GM12891 (cell line): ENCODE measurements at regions not wholly inside any gene's neighbourhood (a gene's known extent, or its start where the extent isn't known, plus 50 kb on each side); places are given as distances from the start of the nearest gene placed in this dataset.
"Not testable (repeated sequence)": the region's sequence is repeated elsewhere in the genome, so short reads cannot be mapped to it uniquely, and the experiment has no call there.

Experiments used
- DNase-seq: peaks from one replicate; pipeline ENCODE4 v3.0.0; 2011; ENCODE audit warnings: low spot score; ENCODE audit not compliant: insufficient read length
- FAIRE-seq: peaks from 2 replicates; lab custom pipeline; 2011; peaks lifted over from hg19 to GRCh38; lab: Jason Lieb, UNC
- PAX5 ChIP-seq: IDR thresholded peaks from 2 replicates; pipeline ENCODE4 v1.6.1; 2011; ENCODE audit warnings: low read length, moderate library complexity, mild to moderate bottlenecking; ENCODE audit not compliant: insufficient read depth, severe bottlenecking
- POLR2A ChIP-seq: IDR thresholded peaks from 2 replicates; pipeline ENCODE4 v1.6.1; 2011; ENCODE audit warnings: low read depth, low read length, control low read depth
- POLR2AphosphoS5 ChIP-seq: IDR thresholded peaks from 2 replicates; pipeline ENCODE4 v1.6.1; 2011; ENCODE audit warnings: low read depth, low read length, control low read depth
- POU2F2 ChIP-seq: IDR thresholded peaks from 2 replicates; pipeline ENCODE4 v1.6.1; 2011; ENCODE audit warnings: low read depth, mild to moderate bottlenecking, control low read depth, low read length, moderate library complexity
- SPI1 ChIP-seq: IDR thresholded peaks from 2 replicates; pipeline ENCODE4 v1.6.1; 2011; ENCODE audit warnings: low read depth, low read length, control low read depth
- TAF1 ChIP-seq: IDR thresholded peaks from 2 replicates; pipeline ENCODE4 v1.6.1; 2011; ENCODE audit warnings: low read depth, low read length, control low read depth

DNA sequence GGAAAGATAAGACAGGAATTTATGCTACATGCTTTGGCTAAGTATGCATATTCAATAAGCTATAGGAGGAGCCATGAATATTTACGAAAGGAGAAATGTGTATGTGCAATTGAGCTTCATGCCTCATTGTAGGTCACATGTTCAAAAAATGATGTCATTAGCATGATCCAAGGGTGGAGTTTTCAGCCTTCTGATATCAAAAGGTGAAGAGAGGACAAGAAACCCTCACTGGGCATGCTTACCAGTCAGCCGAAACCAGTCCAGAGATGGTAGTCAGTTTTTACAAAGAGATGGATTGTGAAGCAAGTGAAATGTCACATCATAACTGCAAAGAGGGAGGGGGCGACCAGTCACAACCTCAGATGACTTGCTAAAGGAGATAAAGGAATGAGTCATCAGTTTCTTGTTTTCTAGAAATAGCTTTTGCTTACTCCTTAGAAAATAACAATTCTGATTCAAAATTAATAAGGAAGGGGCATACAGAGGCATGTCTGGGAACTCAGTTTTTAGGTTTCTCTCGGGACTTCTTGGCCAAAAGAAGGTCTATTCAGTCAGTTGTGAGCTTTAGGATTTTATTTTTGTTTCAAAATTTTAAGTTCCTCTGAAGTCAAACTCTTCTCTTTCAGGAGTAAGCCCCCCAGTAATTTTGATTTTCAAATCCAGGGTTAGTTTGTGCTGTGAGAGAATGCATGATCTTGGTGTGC lies 1067.8 kb upstream of the EDIL3 start:
- DNase-seq (no peak), FAIRE-seq (no peak)
- TF ChIP-seq POLR2AphosphoS5 (no peak), SPI1 (no peak), TAF1 (no peak), PAX5 (no peak), POU2F2 (no peak), POLR2A (no peak)

DNA sequence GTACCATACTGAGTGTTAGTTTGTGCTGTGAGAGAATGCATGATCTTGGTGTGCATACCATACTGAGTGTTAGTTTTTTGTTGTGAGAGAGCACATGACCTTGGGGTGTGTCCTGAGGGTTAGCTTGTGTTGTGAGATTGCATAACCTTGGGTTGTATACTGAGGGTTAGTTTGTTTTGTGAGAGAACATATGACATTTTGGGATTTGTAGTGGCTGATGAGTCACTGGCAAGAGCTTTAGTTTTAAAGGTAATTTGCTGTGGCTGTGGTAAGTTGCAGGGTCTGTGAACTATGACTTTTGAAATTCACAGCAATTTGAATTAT lies 1068.3 kb upstream of the EDIL3 start:
- TF ChIP-seq PAX5 (no peak), SPI1 (no peak), POLR2A (no peak), POLR2AphosphoS5 (no peak), POU2F2 (no peak), TAF1 (no peak)
- no peak for DNase-seq
- no peak for FAIRE-seq

DNA sequence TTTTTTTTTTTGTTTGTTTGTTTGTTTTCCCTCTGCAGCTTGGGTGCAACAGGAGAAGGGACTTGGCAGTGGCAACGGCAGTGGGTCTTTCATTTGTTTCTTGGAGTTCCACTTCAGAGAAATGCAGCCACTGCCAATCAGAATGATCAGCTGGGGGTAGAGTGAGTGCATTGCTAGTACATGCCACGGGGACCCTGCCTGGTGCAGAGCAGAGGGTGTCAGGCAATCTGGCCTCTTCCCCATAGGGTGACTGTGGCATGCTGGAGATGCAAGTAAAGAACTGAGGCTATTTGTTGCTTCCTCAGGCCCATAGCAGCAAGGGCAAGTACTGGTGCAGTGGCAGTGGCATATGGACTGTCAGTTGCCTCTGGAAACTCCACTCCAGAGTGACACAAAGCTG lies 1073.6 kb upstream of the EDIL3 start:
- TF ChIP-seq POLR2AphosphoS5 (no peak), POU2F2 (no peak)
- FAIRE-seq (no peak), DNase-seq (no peak)

DNA sequence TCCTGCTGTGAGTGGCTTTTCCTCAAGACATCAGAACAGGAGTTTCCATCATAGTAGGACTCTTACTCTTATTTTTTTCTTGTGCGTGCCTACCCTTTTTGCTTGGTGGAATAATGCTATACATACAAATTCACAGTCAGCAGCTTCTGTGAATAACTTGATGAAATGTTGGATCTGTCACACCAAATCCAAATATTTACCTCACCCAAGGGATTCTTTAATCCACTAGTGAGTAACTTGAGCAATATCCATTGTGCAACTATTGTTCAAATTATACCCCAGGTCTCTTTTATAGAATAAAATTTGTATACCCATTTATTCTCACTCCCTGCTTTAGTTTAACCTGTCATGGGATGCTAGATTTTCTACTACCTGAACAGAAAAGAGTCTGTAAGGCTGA lies 1078.3 kb upstream of the EDIL3 start:
- no peak for DNase-seq
- TF ChIP-seq POLR2A, result no peak
- no peak for TF ChIP-seq PAX5
- TF ChIP-seq TAF1, result no peak
- TF ChIP-seq POLR2AphosphoS5, result no peak
- TF ChIP-seq POU2F2, result no peak
- TF ChIP-seq SPI1, result no peak
- FAIRE-seq, result no peak

DNA sequence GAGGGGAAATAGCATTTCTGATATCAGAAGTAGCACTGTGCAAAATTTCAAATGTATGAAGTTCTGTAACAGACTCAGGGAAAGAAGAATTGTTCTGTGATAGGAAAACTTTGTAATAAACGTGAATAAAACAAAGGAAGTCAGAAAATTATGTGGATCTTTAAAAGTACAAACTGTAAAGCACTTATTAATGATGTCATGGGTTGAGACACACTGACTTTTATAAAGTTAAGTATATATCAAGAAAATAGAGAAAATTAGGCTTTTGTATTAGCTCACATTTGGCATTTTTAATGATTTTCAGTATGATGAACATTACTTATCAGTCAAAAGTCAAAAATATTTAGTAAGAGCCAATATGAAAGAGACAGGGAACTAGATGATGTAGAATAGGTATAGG lies 1081.7 kb upstream of the EDIL3 start:
- DNase-seq, result no peak
- FAIRE-seq, result no peak
- TF ChIP-seq SPI1 (no peak), TAF1 (no peak), POU2F2 (no peak), POLR2AphosphoS5 (no peak), POLR2A (no peak), PAX5 (no peak)

DNA sequence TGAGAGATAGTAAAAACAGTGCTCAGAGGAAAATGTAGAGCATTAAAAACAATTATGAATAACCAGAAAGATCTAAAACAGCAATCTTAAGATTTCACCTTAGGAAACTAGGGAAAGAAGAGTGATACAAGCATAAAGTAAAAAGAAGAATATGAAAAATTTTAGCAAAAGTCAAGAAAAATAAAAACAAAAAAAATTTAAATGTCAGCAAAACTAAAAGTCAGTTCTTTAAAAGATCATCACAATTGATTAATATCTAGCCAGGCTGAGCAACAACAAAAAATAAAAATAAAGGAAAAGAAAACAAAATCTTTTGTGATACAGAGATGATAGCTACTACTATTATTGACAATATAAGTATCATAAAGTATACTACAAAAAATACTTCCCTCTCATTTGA lies 1088.1 kb upstream of the EDIL3 start:
- FAIRE-seq (no peak), DNase-seq (no peak)
- TF ChIP-seq PAX5 (no peak), POLR2AphosphoS5 (no peak), SPI1 (no peak), POLR2A (no peak), TAF1 (no peak), POU2F2 (no peak)

DNA sequence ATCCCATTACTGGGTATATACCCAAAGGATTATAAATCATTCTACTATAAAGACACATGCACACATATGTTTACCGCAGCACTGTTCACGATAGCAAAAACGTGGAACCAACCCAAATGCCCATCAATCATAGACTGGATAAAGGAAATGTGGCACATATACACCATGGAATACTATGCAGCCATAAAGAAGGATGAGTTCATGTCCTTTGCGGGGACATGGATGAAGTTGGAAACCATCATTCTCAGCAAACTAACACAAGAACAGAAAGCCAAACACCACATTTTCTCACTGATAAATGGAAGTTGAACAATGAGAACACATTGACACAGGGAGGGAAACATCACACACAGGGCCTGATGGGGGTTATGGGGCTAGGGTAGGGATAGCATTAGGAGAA lies 1090.5 kb upstream of the EDIL3 start:
- not testable (repeated sequence) for DNase-seq, FAIRE-seq

DNA sequence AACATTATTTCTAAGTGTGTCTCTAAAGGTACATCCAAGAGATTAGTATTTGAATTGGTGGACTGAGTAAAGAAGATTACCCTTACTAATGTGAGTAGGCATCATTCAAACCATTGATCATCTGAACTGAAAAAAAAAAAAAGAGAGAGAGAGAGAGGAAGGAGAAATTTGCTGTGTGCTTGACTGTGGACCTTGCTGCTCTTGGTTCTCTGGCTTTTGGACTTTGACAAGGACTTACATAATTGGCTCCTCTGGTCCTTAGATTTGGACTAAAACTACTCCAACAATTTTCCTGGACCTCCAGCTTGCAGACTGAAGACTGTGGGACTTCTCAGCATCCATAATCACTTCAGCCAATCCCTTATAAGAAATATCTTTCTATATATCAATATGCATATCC lies 1091.9 kb upstream of the EDIL3 start:
- TF ChIP-seq SPI1 (no peak), POU2F2 (no peak), PAX5 (no peak), TAF1 (no peak)
- FAIRE-seq, result no peak

DNA sequence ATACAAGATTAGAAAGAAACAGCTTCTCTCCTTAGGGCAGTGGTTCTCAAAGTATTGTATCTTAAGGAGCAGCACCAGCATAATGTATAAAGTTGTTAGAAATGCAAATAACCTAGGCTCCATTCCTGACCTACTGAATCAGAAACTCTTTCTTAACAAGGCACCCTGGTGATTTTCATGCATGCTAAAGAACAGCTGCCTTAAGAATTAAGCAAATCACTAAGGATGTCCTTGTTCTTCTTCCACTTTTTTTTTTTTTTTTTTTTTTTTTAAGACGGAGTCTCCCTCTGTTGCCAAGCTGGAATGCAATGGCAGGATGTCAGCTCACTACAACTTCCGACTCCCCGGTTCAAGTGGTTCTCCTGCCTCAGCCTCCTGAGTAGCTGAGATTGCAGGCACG lies 1095.2 kb upstream of the EDIL3 start:
- DNase-seq, result no peak
- no peak for TF ChIP-seq POLR2A
- no peak for TF ChIP-seq PAX5
- TF ChIP-seq SPI1, result no peak
- FAIRE-seq, result no peak

More for the DNA sequence above, 1091.9 kb upstream of the EDIL3 start:
- DNase-seq, result no peak

DNA sequence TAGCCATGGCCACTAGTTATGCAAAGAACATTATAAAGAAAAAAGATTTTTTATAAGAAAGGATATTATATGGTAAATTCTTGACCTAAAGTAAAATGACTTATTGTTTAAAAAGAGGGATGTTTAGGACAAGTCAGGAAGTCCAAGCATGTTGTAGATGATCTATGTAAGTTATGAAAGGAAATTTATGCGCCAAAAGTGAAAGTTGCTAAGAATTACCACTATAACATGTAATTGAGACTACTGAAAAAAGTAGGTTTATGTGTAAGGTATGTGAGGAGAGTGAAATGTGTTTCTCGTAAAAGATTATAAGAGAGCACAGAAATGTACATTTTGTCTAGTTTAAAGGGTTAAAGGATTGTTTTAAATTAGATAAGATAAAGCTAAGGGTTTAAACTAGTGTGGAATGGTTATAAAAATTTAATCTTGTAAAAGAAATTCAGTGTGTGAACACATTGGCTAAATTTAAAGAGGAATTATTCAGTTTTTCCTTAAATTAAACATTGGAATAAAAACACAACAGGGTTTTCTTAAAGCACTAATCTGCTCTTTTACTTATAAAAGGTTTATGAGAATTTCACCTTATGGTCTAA lies 1100.4 kb upstream of the EDIL3 start:
- TF ChIP-seq POU2F2, result no peak

DNA sequence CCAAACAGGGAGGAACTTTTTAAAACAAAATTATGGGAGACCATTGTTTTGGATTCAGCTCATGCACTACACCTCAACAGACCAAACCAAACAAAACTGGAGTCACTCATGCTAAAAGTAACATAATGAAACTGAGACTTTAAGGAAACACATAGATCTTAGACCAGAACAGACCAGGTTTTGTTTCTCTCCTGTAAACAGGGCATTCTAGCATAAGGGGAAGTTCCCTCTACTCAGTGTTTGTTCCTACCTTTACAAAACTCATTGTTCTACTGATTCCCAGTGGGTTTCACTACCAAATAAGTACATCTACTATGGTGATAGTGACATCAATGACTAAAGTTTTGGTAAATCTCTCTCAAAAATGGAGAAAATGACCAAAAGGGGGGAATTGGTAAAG lies 1103.6 kb upstream of the EDIL3 start:
- DNase-seq, result no peak
- FAIRE-seq, result no peak
- TF ChIP-seq TAF1 (no peak), POLR2A (no peak), POLR2AphosphoS5 (no peak)

More for the DNA sequence above, 1100.4 kb upstream of the EDIL3 start:
- DNase-seq (no peak), FAIRE-seq (no peak)

DNA sequence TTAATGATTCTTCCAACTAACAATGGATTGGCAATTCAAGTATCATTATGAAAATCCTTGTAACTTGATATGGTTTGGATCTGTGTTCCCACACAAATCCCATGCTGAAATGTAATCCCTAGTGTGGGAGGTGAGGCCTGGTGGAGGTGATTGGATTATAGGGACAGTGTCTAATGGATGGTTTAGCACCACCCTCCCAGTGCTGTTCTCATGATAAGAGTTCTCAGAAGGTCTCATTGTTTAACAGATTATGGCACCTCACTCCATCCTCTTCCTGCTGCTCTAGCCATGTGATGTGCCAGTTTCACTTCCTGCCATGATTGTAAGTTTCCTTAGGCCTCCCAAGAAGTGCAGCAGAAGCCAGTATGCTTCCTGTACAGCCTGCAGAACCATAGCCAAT lies 1116.2 kb upstream of the EDIL3 start:
- TF ChIP-seq POU2F2 (no peak), SPI1 (peak; percentile 35; the same call in 1 of the 2 replicates)
- no peak for DNase-seq
- no peak for FAIRE-seq
